ENCODE measurements at regions not wholly inside any gene's neighbourhood (a gene's known extent, or its start where the extent isn't known, plus 50 kb on each side); places are given as distances from the start of the nearest gene placed in this dataset.

DNA sequence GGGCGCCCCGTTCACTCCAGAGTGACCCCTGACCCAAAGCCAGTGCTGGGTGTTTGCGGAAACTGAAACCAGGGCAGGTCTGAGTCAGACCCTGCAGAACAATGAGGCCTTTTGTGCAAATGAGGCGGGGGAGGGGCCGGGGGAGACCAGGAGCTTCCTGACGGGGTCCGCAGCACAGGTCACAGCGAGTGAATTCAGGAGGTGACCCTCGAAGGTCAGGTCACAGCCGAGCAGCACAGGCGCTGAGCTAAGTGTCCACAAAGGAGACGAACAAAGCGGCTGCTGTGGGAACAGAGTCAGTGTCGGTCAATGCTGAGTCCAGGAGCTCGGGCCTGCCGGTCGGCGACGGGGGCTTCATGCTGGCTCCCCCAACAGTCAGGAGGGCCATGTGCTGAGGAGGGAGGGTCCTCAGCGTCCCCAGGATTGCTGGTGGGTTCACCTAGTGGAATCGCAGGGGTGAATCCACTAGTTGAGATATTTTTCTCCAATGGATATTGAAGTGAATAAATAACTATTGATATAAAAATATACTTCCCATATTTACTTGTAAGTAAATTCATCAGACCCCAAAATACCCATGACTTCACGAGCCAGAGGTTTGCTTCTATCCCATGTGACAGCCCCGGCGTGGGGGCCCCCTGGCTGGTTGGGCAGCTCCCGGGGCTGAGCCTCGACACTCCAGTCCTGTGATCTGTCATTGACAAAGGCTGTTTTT is 188.4 kb upstream of the SULF2 start (continued):
- TF ChIP-seq, protein P1, sequence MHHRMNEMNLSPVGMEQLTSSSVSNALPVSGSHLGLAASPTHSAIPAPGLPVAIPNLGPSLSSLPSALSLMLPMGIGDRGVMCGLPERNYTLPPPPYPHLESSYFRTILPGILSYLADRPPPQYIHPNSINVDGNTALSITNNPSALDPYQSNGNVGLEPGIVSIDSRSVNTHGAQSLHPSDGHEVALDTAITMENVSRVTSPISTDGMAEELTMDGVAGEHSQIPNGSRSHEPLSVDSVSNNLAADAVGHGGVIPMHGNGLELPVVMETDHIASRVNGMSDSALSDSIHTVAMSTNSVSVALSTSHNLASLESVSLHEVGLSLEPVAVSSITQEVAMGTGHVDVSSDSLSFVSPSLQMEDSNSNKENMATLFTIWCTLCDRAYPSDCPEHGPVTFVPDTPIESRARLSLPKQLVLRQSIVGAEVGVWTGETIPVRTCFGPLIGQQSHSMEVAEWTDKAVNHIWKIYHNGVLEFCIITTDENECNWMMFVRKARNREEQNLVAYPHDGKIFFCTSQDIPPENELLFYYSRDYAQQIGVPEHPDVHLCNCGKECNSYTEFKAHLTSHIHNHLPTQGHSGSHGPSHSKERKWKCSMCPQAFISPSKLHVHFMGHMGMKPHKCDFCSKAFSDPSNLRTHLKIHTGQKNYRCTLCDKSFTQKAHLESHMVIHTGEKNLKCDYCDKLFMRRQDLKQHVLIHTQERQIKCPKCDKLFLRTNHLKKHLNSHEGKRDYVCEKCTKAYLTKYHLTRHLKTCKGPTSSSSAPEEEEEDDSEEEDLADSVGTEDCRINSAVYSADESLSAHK (CRISPR knock-in tag; IDR thresholded peaks at IDR 0.05; ENCODE audit: borderline replicate concordance) = no peak
- TF ChIP-seq GATAD2A (CRISPR knock-in tag; IDR thresholded peaks at IDR 0.05) = peak; percentile 95
- TF ChIP-seq, protein P2, sequence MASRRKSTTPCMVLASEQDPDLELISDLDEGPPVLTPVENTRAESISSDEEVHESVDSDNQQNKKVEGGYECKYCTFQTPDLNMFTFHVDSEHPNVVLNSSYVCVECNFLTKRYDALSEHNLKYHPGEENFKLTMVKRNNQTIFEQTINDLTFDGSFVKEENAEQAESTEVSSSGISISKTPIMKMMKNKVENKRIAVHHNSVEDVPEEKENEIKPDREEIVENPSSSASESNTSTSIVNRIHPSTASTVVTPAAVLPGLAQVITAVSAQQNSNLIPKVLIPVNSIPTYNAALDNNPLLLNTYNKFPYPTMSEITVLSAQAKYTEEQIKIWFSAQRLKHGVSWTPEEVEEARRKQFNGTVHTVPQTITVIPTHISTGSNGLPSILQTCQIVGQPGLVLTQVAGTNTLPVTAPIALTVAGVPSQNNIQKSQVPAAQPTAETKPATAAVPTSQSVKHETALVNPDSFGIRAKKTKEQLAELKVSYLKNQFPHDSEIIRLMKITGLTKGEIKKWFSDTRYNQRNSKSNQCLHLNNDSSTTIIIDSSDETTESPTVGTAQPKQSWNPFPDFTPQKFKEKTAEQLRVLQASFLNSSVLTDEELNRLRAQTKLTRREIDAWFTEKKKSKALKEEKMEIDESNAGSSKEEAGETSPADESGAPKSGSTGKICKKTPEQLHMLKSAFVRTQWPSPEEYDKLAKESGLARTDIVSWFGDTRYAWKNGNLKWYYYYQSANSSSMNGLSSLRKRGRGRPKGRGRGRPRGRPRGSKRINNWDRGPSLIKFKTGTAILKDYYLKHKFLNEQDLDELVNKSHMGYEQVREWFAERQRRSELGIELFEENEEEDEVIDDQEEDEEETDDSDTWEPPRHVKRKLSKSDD (CRISPR knock-in tag; IDR thresholded peaks at IDR 0.05; ENCODE audit: low read depth) = no peak
- TF ChIP-seq, protein P3, sequence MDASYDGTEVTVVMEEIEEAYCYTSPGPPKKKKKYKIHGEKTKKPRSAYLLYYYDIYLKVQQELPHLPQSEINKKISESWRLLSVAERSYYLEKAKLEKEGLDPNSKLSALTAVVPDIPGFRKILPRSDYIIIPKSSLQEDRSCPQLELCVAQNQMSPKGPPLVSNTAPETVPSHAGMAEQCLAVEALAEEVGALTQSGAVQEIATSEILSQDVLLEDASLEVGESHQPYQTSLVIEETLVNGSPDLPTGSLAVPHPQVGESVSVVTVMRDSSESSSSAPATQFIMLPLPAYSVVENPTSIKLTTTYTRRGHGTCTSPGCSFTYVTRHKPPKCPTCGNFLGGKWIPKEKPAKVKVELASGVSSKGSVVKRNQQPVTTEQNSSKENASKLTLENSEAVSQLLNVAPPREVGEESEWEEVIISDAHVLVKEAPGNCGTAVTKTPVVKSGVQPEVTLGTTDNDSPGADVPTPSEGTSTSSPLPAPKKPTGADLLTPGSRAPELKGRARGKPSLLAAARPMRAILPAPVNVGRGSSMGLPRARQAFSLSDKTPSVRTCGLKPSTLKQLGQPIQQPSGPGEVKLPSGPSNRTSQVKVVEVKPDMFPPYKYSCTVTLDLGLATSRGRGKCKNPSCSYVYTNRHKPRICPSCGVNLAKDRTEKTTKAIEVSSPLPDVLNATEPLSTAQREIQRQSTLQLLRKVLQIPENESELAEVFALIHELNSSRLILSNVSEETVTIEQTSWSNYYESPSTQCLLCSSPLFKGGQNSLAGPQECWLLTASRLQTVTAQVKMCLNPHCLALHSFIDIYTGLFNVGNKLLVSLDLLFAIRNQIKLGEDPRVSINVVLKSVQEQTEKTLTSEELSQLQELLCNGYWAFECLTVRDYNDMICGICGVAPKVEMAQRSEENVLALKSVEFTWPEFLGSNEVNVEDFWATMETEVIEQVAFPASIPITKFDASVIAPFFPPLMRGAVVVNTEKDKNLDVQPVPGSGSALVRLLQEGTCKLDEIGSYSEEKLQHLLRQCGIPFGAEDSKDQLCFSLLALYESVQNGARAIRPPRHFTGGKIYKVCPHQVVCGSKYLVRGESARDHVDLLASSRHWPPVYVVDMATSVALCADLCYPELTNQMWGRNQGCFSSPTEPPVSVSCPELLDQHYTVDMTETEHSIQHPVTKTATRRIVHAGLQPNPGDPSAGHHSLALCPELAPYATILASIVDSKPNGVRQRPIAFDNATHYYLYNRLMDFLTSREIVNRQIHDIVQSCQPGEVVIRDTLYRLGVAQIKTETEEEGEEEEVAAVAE (CRISPR knock-in tag; IDR thresholded peaks at IDR 0.05; ENCODE audit: borderline replicate concordance) = 0 out of 2 replicates have a peak, but pooled peaks have one; percentile 35
- TF ChIP-seq, protein P4, sequence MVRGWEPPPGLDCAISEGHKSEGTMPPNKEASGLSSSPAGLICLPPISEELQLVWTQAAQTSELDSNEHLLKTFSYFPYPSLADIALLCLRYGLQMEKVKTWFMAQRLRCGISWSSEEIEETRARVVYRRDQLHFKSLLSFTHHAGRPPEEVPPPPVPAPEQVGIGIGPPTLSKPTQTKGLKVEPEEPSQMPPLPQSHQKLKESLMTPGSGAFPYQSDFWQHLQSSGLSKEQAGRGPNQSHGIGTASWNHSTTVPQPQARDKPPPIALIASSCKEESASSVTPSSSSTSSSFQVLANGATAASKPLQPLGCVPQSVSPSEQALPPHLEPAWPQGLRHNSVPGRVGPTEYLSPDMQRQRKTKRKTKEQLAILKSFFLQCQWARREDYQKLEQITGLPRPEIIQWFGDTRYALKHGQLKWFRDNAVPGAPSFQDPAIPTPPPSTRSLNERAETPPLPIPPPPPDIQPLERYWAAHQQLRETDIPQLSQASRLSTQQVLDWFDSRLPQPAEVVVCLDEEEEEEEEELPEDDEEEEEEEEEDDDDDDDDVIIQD (CRISPR knock-in tag; IDR thresholded peaks at IDR 0.05; ENCODE audit: low read depth) = peak; percentile 73; the same call in 1 of the 2 replicates
- no peak for TF ChIP-seq ZKSCAN1 (IDR thresholded peaks at IDR 0.05; ENCODE audit: low read length)
- TF ChIP-seq KLF12 (CRISPR knock-in tag; IDR thresholded peaks at IDR 0.05; ENCODE audit: borderline replicate concordance) = peak; percentile 72; the same call in 1 of the 2 replicates
- no peak for TF ChIP-seq SOX6 (IDR thresholded peaks at IDR 0.05)
- TF ChIP-seq SOX6 (CRISPR knock-in tag; IDR thresholded peaks at IDR 0.05) = peak; percentile 98
- no peak for TF ChIP-seq ZNF879 (CRISPR knock-in tag; IDR thresholded peaks at IDR 0.05)
- TF ChIP-seq PITX1 (CRISPR knock-in tag; IDR thresholded peaks at IDR 0.05) = peak; percentile 88
- TF ChIP-seq ZNF282 (IDR thresholded peaks at IDR 0.05; ENCODE audit: partially characterized antibody) = no peak
- TF ChIP-seq ARNT (IDR thresholded peaks at IDR 0.05) = no peak
- TF ChIP-seq NFIB (CRISPR knock-in tag; IDR thresholded peaks at IDR 0.05; ENCODE audit: borderline replicate concordance) = no peak
- peak; percentile 69; the same call in 1 of the 2 replicates for TF ChIP-seq CHD4 (IDR thresholded peaks at IDR 0.05; ENCODE audit: borderline replicate concordance, low read length)
- TF ChIP-seq, protein P5, sequence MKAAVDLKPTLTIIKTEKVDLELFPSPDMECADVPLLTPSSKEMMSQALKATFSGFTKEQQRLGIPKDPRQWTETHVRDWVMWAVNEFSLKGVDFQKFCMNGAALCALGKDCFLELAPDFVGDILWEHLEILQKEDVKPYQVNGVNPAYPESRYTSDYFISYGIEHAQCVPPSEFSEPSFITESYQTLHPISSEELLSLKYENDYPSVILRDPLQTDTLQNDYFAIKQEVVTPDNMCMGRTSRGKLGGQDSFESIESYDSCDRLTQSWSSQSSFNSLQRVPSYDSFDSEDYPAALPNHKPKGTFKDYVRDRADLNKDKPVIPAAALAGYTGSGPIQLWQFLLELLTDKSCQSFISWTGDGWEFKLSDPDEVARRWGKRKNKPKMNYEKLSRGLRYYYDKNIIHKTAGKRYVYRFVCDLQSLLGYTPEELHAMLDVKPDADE (CRISPR knock-in tag; IDR thresholded peaks at IDR 0.05) = no peak
- no peak for TF ChIP-seq ZNF674 (CRISPR knock-in tag; IDR thresholded peaks at IDR 0.05; ENCODE audit: low read depth)
- TF ChIP-seq ZZZ3 (CRISPR knock-in tag; IDR thresholded peaks at IDR 0.05; ENCODE audit: borderline replicate concordance) = 0 out of 2 replicates have a peak, but pooled peaks have one; percentile 29
